B cell (primary cell): ENCODE measurements at regions not wholly inside any gene's neighbourhood (a gene's known extent, or its start where the extent isn't known, plus 50 kb on each side); places are given as distances from the start of the nearest gene placed in this dataset.

Source experiments
- CTCF ChIP-seq: fragments of 200-600 bp; IDR thresholded peaks from one replicate; pipeline ENCODE4 v1.8.0; 2022; ENCODE audit warnings: antibody characterized with exemption, mild to moderate bottlenecking
- EZH2 ChIP-seq: IDR thresholded peaks from 2 replicates; pipeline ENCODE4 v1.6.1; 2012; ENCODE audit warnings: borderline replicate concordance, low read depth, mild to moderate bottlenecking, moderate library complexity, low read length; ENCODE audit not compliant: insufficient read depth, poor library complexity, severe bottlenecking

GRCh38 chr11:113591117-113591516 is 115.0 kb downstream of the TMPRSS5 start:
- TF ChIP-seq CTCF (no peak), EZH2 (no peak)
